Fibroblast of lung (primary cell): ENCODE measurements at regions not wholly inside any gene's neighbourhood (a gene's known extent, or its start where the extent isn't known, plus 50 kb on each side); places are given as distances from the start of the nearest gene placed in this dataset.

Source experiments
- DNase-seq, 2 donors: peaks; one replicate each; pipeline versions ENCODE4 v3.0.0 to v3.0.0-alpha.2; 2010; ENCODE audit warnings: low read depth in 2 of 2
- H2AFZ ChIP-seq: 2 replicates; pipeline ENCODE4 v1.5.1; 2012; ENCODE audit warnings: low read length, control low read depth, inconsistent platforms
- H3K27ac ChIP-seq: 2 replicates; pipeline ENCODE4 v1.5.1; 2011; ENCODE audit warnings: low read length, control low read depth; ENCODE audit not compliant: insufficient read depth
- H3K27me3 ChIP-seq: 2 replicates; pipeline ENCODE4 v1.5.1; 2011; ENCODE audit warnings: mild to moderate bottlenecking, low read length; ENCODE audit not compliant: control insufficient read depth, insufficient read depth
- H3K36me3 ChIP-seq: 2 replicates; pipeline ENCODE4 v1.5.1; 2011; ENCODE audit warnings: low read length; ENCODE audit not compliant: control insufficient read depth, insufficient read depth
- H3K4me1 ChIP-seq: 2 replicates; pipeline ENCODE4 v1.5.1; 2011; ENCODE audit warnings: low read length; ENCODE audit not compliant: control insufficient read depth, insufficient read depth; ENCODE audit errors: extremely low read depth
- H3K4me2 ChIP-seq: 2 replicates; pipeline ENCODE4 v1.5.1; 2011; ENCODE audit warnings: low read length, control low read depth; ENCODE audit not compliant: insufficient read depth; ENCODE audit errors: extremely low read depth
- H3K4me3 ChIP-seq, 4 experiments: fragments of 200-600 bp in 1 of 4; sonication (generic) in 1 of 4; replicated peaks in 1 of 4; 2 replicates each; pipeline ENCODE4 v1.5.1; 2011 to 2016; ENCODE audit warnings: low read length in 4 of 4, low read depth in 3 of 4, mild to moderate bottlenecking in 3 of 4, control low read depth in 2 of 4, inconsistent platforms in 1 of 4, mixed read lengths in 1 of 4; ENCODE audit not compliant: insufficient read depth in 1 of 4; ENCODE audit errors: control extremely low read depth in 1 of 4
- H3K79me2 ChIP-seq: 2 replicates; pipeline ENCODE4 v1.5.1; 2012; ENCODE audit warnings: mild to moderate bottlenecking, low read length, inconsistent platforms; ENCODE audit not compliant: control insufficient read depth, insufficient read depth
- H3K9ac ChIP-seq: 2 replicates; pipeline ENCODE4 v1.5.1; 2011; ENCODE audit warnings: mild to moderate bottlenecking, low read length, control low read depth; ENCODE audit not compliant: insufficient read depth
- H3K9me3 ChIP-seq: 2 replicates; pipeline ENCODE4 v1.5.1; 2012; ENCODE audit warnings: low read depth, low read length; ENCODE audit not compliant: control insufficient read depth, insufficient read depth
- H4K20me1 ChIP-seq: 2 replicates; pipeline ENCODE4 v1.5.1; 2011; ENCODE audit warnings: low read length; ENCODE audit not compliant: control insufficient read depth, insufficient read depth; ENCODE audit errors: extremely low read depth
- CTCF ChIP-seq, 2 donors: IDR thresholded peaks in 1 of 2; conservative IDR thresholded peaks in 1 of 2; 1 replicate in 1 of 2; 2 replicates in 1 of 2; pipeline ENCODE4 v1.5.1; 2011 to 2012; ENCODE audit warnings: low read length in 2 of 2, control low read depth in 1 of 2, inconsistent platforms in 1 of 2, low read depth in 1 of 2, mild to moderate bottlenecking in 1 of 2
- EZH2 ChIP-seq: IDR thresholded peaks from 2 replicates; pipeline ENCODE4 v1.5.1; 2012; ENCODE audit warnings: low read length, control low read depth, mild to moderate bottlenecking; ENCODE audit errors: missing control alignments

GRCh38 chr11:96681019-96681716, 291.4 kb downstream of the JRKL start:
- Histone ChIP-seq H4K20me1 (no peaks in the 10 kb centered on the region), H3K9ac (no peak overlapping the region), H3K79me2 (no peaks in the 10 kb centered on the region), H3K4me1 (no peaks in the 10 kb centered on the region), H3K36me3 (no peaks in the 10 kb centered on the region), H3K4me3 (no peak overlapping the region), H3K4me2 (no peak overlapping the region), H3K9me3 (no peaks in the 10 kb centered on the region), H2AFZ (no peak overlapping the region), H3K27ac (no peak overlapping the region), H3K27me3 (no peaks in the 10 kb centered on the region)
- no peak for TF ChIP-seq CTCF (conservative IDR thresholded peaks at IDR 0.05 in 1 of 2, IDR thresholded peaks at IDR 0.05 in 1 of 2; ENCODE audit: low read depth in 1 of 2, low read length in 2 of 2)
- TF ChIP-seq EZH2, result no peak
- no peak for DNase-seq

DNA sequence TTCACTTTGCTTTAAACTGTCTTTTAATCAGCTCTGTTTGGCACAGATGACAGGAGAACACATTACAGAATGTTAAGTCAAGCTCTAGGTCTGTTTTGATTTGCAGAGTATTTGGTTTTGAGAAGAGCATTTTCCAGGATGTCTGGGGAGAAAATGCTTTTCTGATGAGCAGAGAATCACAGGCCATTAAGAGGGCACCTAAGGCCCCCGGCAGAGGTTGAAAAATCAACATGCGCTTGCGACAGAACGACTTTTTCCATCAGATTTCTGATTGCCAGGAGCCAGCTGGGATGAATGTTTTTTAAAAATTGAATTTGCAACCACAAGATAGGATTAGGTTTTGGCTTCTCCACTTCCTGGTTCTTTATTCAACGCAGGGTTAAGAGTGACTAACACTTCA, 304.5 kb downstream of the JRKL start:
- Histone ChIP-seq H3K4me1 (no peaks in the 10 kb centered on the region), H3K27ac (no peak overlapping the region), H3K79me2 (no peaks in the 10 kb centered on the region), H3K9ac (no peak overlapping the region), H4K20me1 (no peaks in the 10 kb centered on the region), H2AFZ (no peak overlapping the region), H3K4me2 (no peak overlapping the region), H3K9me3 (no peaks in the 10 kb centered on the region), H3K36me3 (no peaks in the 10 kb centered on the region), H3K27me3 (no peaks in the 10 kb centered on the region), H3K4me3 (no peak overlapping the region)
- TF ChIP-seq CTCF (conservative IDR thresholded peaks at IDR 0.05 in 1 of 2, IDR thresholded peaks at IDR 0.05 in 1 of 2; ENCODE audit: low read depth in 1 of 2, low read length in 2 of 2), result no peak
- no peak for TF ChIP-seq EZH2
- no peak for DNase-seq

DNA sequence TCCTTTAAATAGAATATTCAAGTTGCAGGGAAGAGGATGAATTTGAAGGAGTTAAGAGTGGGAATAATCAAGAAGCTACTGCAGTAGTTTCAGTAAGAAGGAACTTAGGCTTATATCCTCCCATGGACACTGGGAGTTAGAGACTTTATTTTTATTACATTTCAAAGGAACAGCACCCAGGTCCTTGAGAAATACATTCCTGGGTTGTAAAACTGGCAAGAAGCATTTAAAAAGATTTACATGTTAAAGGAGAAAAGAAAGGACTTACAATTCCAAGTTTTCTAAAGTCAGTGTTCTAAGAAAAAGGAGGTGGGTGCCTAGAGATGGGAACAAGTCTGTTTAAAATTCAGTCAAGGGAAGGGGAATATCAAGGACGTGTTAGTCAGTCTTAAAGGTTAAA, 306.9 kb downstream of the JRKL start:
- Histone ChIP-seq H3K9ac (no peak overlapping the region), H3K79me2 (no peaks in the 10 kb centered on the region), H3K9me3 (no peaks in the 10 kb centered on the region), H2AFZ (no peak overlapping the region), H4K20me1 (no peaks in the 10 kb centered on the region), H3K27ac (no peak overlapping the region), H3K4me3 (no peak overlapping the region), H3K4me2 (no peak overlapping the region), H3K4me1 (no peaks in the 10 kb centered on the region), H3K36me3 (no peaks in the 10 kb centered on the region), H3K27me3 (no peaks in the 10 kb centered on the region)
- no peak for DNase-seq
- TF ChIP-seq EZH2, result no peak
- TF ChIP-seq CTCF (conservative IDR thresholded peaks at IDR 0.05 in 1 of 2, IDR thresholded peaks at IDR 0.05 in 1 of 2; ENCODE audit: low read depth in 1 of 2, low read length in 2 of 2), result no peak
